ENCODE measurements at regions not wholly inside any gene's neighbourhood (a gene's known extent, or its start where the extent isn't known, plus 50 kb on each side); places are given as distances from the start of the nearest gene placed in this dataset.
"Not testable (repeated sequence)": the region's sequence is repeated elsewhere in the genome, so short reads cannot be mapped to it uniquely, and the experiment has no call there.

- TF ChIP-seq CTCF (IDR thresholded peaks at IDR 0.05), result no peak
- no peak for TF ChIP-seq POLR2A (IDR thresholded peaks at IDR 0.05)
- Histone ChIP-seq H3K36me3 (ENCODE audit: low read depth, missing control alignments) (no peaks in the 10 kb centered on the region), H3K27me3 (no peaks in the 10 kb centered on the region), H3K4me1 (no peaks in the 10 kb centered on the region), H3K9me3 (no peaks in the 10 kb centered on the region), H3K4me3 (no peak overlapping the region), H3K27ac (no peak overlapping the region)
- WGBS, 2 donors, result 87 to 97% methylated on average over 3 of the region's 3 CpGs
- intact Hi-C loops (cut with DNase I; ENCODE audit: low total_unique reads), result no loop called here
- no peak for DNase-seq
Measured at GRCh38 chr16:64667334-64667877, 454.5 kb downstream of the CDH11 start.

GRCh38 chr16:64662312-64662711 lies 459.6 kb downstream of the CDH11 start:
- intact Hi-C loops (cut with DNase I; ENCODE audit: low total_unique reads); H3K9me3 ChIP-seq; H3K27ac ChIP-seq; DNase-seq; H3K4me1 ChIP-seq; H3K4me3 ChIP-seq; H3K27me3 ChIP-seq; H3K36me3 ChIP-seq (ENCODE audit: low read depth, missing control alignments): not testable (repeated sequence)

GRCh38 chr16:64659866-64660265 lies 462.0 kb downstream of the CDH11 start:
- TF ChIP-seq CTCF (IDR thresholded peaks at IDR 0.05), result no peak
- TF ChIP-seq POLR2A (IDR thresholded peaks at IDR 0.05), result no peak

GRCh38 chr16:64657316-64658011 lies 464.4 kb downstream of the CDH11 start:
- H3K27ac ChIP-seq, result no peak overlapping the region
- no peaks in the 10 kb centered on the region for H3K36me3 ChIP-seq (ENCODE audit: low read depth, missing control alignments)
- no peak overlapping the region for H3K4me3 ChIP-seq
- TF ChIP-seq POLR2A (IDR thresholded peaks at IDR 0.05) (no peak), CTCF (IDR thresholded peaks at IDR 0.05) (no peak)
- H3K4me1 ChIP-seq, result no peaks in the 10 kb centered on the region
- no peaks in the 10 kb centered on the region for H3K9me3 ChIP-seq
- no peak for DNase-seq
- H3K27me3 ChIP-seq, result no peaks in the 10 kb centered on the region
- 88 to 89% methylated on average over 3 of the region's 3 CpGs for WGBS, 2 donors
- intact Hi-C loops (cut with DNase I; ENCODE audit: low total_unique reads), result no loop called here

More at GRCh38 chr16:64659866-64660265, 462.0 kb downstream of the CDH11 start:
- intact Hi-C loops (cut with DNase I; ENCODE audit: low total_unique reads), result no loop called here
- Histone ChIP-seq H3K36me3 (ENCODE audit: low read depth, missing control alignments) (no peaks in the 10 kb centered on the region), H3K27me3 (no peaks in the 10 kb centered on the region), H3K9me3 (no peaks in the 10 kb centered on the region), H3K4me3 (no peak overlapping the region), H3K4me1 (no peaks in the 10 kb centered on the region), H3K27ac (no peak overlapping the region)
- 53 to 60% methylated on average over 1 of the region's 1 CpG for WGBS, 2 donors
- DNase-seq, result no peak

- Histone ChIP-seq H3K27ac (no peak overlapping the region), H3K36me3 (ENCODE audit: low read depth, missing control alignments) (no peaks in the 10 kb centered on the region), H3K4me3 (no peak overlapping the region), H3K9me3 (no peaks in the 10 kb centered on the region), H3K27me3 (no peaks in the 10 kb centered on the region), H3K4me1 (no peaks in the 10 kb centered on the region)
- TF ChIP-seq CTCF (IDR thresholded peaks at IDR 0.05), result no peak
- TF ChIP-seq POLR2A (IDR thresholded peaks at IDR 0.05), result no peak
- intact Hi-C loops (cut with DNase I; ENCODE audit: low total_unique reads), result no loop called here
- 56 to 60% methylated on average over 4 of the region's 4 CpGs for WGBS, 2 donors
- DNase-seq, result no peak
Measured at GRCh38 chr16:64656471-64656870, 465.4 kb downstream of the CDH11 start.

Data from testis (tissue), 2 donors.